ENCODE measurements at regions not wholly inside any gene's neighbourhood (a gene's known extent, or its start where the extent isn't known, plus 50 kb on each side); places are given as distances from the start of the nearest gene placed in this dataset.
"Not testable (repeated sequence)": the region's sequence is repeated elsewhere in the genome, so short reads cannot be mapped to it uniquely, and the experiment has no call there.

GRCh38 chr3:177689869-177690268 is 492.6 kb upstream of the TBL1XR1 start:
- no peak for DNase-seq

GRCh38 chr3:177690306-177690705 is 493.0 kb upstream of the TBL1XR1 start:
- no peak for DNase-seq

DNA sequence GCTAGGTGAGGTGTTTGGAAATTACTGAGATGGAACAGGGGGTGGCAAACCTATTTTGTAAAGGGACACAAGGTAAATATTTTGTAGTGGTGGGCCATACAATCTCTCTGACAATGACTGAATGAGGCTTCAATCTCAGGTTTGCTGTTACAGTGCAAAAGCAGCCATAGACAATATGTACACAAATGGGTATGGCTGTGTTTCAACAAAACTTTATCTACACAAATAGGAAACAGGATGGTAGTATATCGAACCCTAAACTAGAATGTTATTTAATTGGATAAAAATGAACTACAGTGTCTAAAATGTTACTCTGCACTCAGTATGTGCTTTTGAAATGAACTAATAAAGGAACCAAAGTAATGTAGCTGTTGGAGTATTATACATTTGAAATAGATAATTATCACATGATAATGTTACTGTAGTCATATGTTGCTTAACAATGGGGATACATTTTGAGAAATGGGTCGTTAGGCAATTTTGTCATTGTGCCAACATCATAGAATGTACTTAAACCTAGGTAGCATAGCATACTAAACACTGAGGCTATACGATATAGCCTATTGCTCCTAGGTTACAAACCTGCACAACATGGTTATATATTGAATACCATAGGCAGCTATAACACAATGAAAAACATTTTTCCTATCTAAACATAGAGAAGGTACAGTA is 495.2 kb upstream of the TBL1XR1 start:
- DNase-seq: no peak

- no peak for DNase-seq
These were observed 496.5 kb upstream of the TBL1XR1 start for GRCh38 chr3:177693616-177694264.

GRCh38 chr3:177694316-177694715 is 497.0 kb upstream of the TBL1XR1 start:
- DNase-seq: no peak

GRCh38 chr3:177694951-177695350 is 497.7 kb upstream of the TBL1XR1 start:
- DNase-seq: no peak

DNA sequence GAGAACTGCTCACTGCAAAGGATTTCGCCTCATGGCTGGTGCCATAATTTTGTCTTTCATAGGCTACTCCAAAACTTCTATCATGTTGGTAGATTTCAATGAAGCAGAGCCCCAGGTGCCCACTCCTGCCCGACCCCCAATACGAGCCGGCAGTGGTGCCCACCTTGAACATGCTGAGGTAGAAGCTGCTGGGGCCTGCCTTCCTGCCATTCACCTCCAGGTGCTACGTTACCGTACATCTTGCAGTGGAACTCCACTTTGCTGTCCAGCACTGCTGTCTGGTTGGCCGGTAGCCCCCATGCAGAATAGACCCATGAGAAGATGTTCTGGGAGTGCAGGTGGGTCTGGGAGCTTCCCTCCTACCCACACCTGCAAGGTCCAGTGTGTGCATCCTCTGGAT is 502.8 kb upstream of the TBL1XR1 start:
- no peak for DNase-seq

GRCh38 chr3:177703788-177704187 is 506.5 kb upstream of the TBL1XR1 start:
- no peak for DNase-seq

DNA sequence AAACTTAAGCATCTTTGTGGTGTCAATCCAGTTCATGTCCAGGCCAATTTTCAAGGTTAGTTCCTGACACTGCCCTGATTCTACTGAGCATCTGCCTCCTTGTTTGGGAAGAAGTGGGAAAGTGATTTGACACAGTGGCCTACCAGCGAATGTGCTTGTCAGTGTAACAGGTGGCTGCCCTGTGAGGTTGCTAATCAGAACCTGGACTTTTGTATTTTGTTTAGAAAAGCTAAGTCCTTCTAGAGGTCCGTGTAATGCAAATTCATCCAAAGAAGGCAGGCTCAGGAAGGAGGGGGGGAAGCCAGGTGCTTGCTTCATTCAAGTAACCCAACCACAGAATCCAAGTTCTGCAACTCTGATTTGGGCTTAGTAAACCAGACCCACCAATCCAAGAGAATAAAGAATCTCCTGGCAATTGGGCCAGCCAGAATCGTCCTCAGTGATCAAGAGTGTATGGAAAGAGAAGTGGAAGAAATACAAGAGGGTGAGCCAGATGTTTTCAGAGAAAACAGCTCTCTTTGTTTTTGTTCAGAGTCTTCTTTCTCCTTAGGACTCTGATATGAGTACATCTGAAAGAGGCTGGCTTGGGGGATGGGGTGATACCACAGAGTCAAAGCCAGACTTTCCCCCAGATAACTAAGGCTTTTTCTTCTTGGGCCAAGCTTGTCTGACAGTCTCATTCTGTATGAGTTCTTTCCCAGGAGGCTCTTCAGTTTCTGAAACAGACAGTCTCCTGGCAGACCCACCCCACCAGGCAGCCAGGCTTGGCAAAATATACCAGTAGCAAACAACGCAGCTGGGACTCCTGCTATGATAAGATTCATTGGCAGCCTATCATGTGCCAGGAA is 508.9 kb upstream of the TBL1XR1 start:
- no peak for DNase-seq

GRCh38 chr3:177709470-177709869 is 512.2 kb upstream of the TBL1XR1 start:
- DNase-seq: not testable (repeated sequence)

DNA sequence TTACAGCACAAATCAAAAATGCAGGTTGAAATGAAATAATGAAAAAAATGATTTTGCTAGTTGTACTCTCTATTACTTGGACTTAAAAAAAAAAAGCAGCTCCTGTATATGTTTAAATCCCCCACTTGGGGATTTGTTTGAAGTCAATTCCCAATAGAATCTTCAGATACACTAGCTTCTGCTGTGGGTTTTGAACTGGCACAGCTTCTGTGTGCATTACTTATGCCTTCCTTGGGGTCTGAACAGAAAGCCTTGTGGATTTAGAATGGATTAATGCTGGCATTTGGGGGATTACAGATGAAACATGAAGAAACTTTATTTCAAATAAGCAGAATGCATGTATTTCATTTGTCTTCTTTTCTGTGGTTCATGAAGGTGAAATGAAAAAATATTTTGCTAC is 513.2 kb upstream of the TBL1XR1 start:
- no peak for DNase-seq

- DNase-seq: no peak
These were observed 514.4 kb upstream of the TBL1XR1 start for GRCh38 chr3:177711637-177712036.

DNA sequence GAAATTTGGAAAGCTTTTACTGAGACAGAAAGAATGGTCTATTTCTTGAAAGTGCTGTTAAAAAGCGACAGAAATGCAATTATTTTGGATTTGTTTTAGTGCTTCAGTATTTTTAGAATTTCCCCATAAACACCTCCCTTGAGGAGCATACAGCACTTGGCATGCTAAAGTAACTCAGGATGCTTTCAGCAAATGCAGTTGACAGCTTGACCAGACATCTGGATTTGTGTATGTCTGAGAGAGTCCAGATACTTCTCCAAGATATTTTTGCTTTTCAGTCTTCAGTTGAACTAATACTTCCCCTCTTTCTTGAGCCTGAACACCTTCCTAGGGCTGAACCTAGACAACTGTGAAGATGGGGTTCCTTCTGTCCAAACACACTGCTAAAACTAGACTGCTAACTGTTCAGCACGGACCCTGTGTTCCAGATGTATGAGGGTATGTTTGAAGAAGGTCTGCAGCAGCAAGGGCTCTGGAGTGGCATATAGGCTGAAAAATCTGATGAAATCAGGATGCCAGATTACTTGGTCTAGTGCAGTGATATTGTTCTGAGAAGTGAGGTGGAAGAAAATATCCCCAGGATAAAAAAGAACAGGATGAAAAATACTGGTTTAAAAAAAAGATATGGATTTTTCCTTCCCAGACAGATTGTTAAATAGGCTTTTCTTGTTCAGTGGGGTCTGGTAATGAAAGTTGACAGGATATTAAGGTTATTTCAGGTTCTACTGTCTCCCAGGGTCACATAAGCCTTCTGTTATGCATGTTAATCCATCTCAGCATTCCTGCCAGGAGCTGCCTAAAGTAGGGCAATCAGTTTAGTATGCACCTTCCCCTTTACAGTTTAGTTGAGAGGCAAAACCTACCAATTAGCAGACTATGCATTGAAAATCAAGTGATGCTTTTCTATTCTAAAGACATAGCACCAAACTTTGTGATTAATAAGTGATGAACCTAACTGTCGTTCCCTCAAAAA is 516.9 kb upstream of the TBL1XR1 start:
- DNase-seq: no peak

- no peak for DNase-seq
These were observed 517.7 kb upstream of the TBL1XR1 start for GRCh38 chr3:177714945-177715344.

DNA sequence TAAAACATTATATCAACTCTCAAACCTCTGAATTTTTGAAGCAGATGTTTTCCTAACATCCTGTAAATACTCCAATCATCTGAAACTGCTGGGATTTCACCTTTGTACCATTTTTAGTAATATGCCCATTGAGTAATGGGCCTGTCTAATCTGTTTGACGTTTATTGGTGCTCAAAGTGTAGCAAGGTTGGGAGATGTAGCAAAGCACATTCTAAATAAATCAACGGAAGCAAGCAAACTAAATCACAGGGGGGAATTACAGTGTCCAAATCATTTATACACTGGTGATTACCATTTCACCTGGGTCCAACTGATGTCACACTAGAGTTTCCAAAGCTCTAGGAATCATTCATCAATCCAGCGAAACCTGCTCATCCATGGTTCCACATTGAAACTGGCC is 518.7 kb upstream of the TBL1XR1 start:
- DNase-seq: no peak

DNA sequence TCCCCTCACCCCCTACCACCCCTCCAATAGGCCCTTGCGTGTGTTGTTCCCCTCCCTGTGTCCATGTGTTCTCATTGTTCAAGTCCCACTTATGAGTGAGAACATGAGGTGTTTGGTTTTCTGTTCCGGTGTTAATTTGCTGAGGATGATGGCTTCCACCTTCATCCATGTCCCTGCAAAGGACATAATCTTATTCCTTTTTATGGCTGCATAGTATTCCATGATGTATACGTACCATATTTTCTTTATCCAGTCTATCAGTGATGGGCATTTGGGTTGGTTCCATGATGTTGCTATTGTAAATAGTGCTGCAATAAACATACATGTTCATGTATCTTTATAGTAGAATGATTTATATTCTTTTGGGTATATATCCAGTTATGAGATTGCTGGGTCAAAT is 523.6 kb upstream of the TBL1XR1 start:
- DNase-seq: not testable (repeated sequence)

GRCh38 chr3:177721864-177722785 is 524.8 kb upstream of the TBL1XR1 start:
- DNase-seq: no peak

DNA sequence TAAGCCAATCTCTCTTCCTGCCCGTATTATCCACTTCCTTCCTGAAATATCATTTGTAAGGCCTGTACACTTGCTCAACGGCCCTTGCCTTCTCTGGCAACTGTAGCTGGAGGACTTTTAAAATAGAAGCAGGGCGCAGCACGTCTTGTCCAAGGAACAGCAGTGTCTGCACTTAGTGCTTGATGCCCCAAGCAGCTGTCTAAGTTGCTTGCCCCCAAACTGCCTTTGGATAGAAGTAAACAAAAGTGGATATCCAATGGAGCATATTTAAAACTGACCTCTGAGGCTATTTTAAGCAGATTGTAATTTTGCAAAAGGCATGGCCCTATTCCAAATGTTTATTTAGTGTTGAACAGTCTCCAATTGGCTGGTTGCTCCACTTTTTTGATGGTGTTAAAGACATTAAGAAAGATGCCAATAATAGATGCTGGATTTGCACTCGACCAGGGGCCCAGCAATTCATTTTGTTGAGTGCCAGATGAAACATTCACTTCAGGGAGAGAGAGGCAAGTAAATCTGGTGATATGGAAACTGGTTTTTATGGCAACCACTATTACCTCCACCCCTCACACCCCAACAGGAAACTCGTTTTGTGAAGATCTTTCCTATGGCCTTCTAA is 526.8 kb upstream of the TBL1XR1 start:
- no peak for DNase-seq

- no peak for DNase-seq
These were observed 527.9 kb upstream of the TBL1XR1 start for GRCh38 chr3:177725165-177725564.

DNA sequence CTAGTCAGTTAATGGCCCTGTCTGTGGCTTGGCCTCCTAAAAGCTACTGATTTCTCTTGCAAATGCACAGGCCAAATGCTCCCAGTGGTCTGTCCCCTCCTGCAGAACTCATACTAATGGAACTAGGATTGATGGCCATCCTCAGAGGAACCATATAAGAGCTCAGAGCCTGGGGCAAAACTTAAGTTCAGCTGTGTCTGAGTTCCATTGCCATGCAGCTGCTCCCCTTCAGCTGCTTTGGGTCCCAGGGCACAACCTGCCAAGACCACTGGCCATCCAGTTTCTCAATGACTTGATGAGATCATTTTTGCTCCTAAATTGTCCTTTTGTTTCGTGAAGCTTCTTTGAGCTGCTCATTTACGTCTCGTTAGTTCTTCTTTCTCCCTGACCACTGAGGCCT is 529.5 kb upstream of the TBL1XR1 start:
- DNase-seq: no peak

All from SW 1271 (cell line).